GM12878 (cell line): ENCODE measurements at regions not wholly inside any gene's neighbourhood (a gene's known extent, or its start where the extent isn't known, plus 50 kb on each side); places are given as distances from the start of the nearest gene placed in this dataset.

Experiments
- CBFB ChIP-seq: IDR thresholded peaks from 2 replicates; pipeline ENCODE4 v1.6.1; 2016; ENCODE audit warnings: antibody characterized with exemption, low read depth
- GATAD2B ChIP-seq: fragments of 450-650 bp; conservative IDR thresholded peaks from 2 replicates; pipeline ENCODE4 v1.6.1; 2017; ENCODE audit warnings: low read depth, mild to moderate bottlenecking, moderate library complexity
- HDAC2 ChIP-seq: fragments of 200-600 bp; sonication (generic); IDR thresholded peaks from 2 replicates; pipeline ENCODE4 v1.6.1; 2017
- NR2C2 ChIP-seq: IDR thresholded peaks from 2 replicates; pipeline ENCODE4 v1.6.1; 2011; ENCODE audit warnings: borderline replicate concordance, low read depth; ENCODE audit not compliant: control insufficient read depth, insufficient read length
- POLR2A ChIP-seq: IDR thresholded peaks from 2 replicates; pipeline ENCODE4 v1.6.1; 2011; ENCODE audit warnings: low read depth, mild to moderate bottlenecking, low read length
- RBBP5 ChIP-seq: fragments of 200-600 bp; sonication (generic); conservative IDR thresholded peaks from 2 replicates; pipeline ENCODE4 v1.6.1; 2016
- SPI1 ChIP-seq: IDR thresholded peaks from 2 replicates; pipeline ENCODE4 v1.6.1; 2011; ENCODE audit warnings: low read depth, mild to moderate bottlenecking, low read length, moderate library complexity, borderline replicate concordance; ENCODE audit not compliant: insufficient read depth
- TF ChIP-seq, protein P1 (sequence below): IDR thresholded peaks from 2 replicates; pipeline ENCODE4 v1.6.1; 2012; ENCODE audit warnings: low read depth, low read length, improper control_type of control experiment

DNA sequence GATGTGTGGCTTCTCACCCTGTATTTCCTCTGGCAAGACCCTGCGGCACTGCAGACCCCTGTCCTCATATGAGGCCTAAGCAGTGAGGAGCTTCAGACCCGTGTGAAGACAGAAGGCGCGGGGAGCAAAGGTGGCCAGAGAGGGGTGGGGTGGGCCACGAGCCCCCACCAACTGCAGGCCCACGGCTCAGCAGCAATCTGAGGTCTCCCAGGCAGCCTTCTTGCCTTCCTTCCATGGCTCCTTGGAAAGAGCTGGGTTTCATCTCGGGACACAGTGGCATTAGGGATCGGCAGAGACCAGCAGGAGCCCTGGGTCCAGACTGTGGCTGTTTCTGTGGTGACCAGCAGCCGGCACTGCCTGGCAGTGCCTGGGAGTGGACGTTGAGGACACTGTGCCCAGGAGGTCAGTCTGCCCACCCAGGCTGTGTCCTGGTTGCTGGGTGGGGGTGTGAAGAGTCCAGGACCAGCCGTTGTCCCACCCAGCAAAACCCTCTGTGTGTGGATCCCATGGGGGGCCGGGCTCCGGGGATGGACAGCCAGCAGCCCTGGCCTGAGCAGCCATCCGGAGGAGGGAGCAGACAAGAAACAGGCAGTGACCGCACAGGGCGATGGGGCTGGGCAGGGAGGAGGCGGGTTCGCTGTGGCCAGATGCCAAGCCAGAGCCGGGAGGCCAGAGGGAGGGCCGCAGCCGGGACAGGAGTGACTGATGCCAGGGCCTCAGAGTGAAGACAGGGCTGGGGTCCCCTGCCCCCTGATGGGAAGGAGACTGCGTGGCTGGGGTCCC is 73.8 kb downstream of the RRM2 start:
- no peak for TF ChIP-seq SPI1
- no peak for TF ChIP-seq CBFB
- TF ChIP-seq POLR2A, result no peak
- no peak for TF ChIP-seq GATAD2B
- TF ChIP-seq, protein P1, sequence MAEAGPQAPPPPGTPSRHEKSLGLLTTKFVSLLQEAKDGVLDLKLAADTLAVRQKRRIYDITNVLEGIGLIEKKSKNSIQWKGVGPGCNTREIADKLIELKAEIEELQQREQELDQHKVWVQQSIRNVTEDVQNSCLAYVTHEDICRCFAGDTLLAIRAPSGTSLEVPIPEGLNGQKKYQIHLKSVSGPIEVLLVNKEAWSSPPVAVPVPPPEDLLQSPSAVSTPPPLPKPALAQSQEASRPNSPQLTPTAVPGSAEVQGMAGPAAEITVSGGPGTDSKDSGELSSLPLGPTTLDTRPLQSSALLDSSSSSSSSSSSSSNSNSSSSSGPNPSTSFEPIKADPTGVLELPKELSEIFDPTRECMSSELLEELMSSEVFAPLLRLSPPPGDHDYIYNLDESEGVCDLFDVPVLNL, result no peak
- no peak for TF ChIP-seq NR2C2
- no peak for TF ChIP-seq HDAC2
- no peak for TF ChIP-seq RBBP5
